ENCODE measurements at regions not wholly inside any gene's neighbourhood (a gene's known extent, or its start where the extent isn't known, plus 50 kb on each side); places are given as distances from the start of the nearest gene placed in this dataset.
"Not testable (repeated sequence)": the region's sequence is repeated elsewhere in the genome, so short reads cannot be mapped to it uniquely, and the experiment has no call there.

GRCh38 chr2:91773810-91774209, 3082.3 kb downstream of the RPIA start:
- TF ChIP-seq, protein P1, sequence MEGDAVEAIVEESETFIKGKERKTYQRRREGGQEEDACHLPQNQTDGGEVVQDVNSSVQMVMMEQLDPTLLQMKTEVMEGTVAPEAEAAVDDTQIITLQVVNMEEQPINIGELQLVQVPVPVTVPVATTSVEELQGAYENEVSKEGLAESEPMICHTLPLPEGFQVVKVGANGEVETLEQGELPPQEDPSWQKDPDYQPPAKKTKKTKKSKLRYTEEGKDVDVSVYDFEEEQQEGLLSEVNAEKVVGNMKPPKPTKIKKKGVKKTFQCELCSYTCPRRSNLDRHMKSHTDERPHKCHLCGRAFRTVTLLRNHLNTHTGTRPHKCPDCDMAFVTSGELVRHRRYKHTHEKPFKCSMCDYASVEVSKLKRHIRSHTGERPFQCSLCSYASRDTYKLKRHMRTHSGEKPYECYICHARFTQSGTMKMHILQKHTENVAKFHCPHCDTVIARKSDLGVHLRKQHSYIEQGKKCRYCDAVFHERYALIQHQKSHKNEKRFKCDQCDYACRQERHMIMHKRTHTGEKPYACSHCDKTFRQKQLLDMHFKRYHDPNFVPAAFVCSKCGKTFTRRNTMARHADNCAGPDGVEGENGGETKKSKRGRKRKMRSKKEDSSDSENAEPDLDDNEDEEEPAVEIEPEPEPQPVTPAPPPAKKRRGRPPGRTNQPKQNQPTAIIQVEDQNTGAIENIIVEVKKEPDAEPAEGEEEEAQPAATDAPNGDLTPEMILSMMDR (IDR thresholded peaks at IDR 0.05), result not testable (repeated sequence)
- TF ChIP-seq POLR2A (IDR thresholded peaks at IDR 0.05), result not testable (repeated sequence)

All from testis (tissue), 2 donors.